ENCODE measurements at regions not wholly inside any gene's neighbourhood (a gene's known extent, or its start where the extent isn't known, plus 50 kb on each side); places are given as distances from the start of the nearest gene placed in this dataset.

- Histone ChIP-seq H3K27me3 (no peaks in the 10 kb centered on the region), H3K9me3 (ENCODE audit: low read depth) (no peaks in the 10 kb centered on the region), H3K4me2 (no peak overlapping the region), H3K27ac (no peak overlapping the region), H3K4me1 (peaks cover 3% of the 10 kb centered on the region), H3F3A (ENCODE audit: low read depth) (no peaks in the 10 kb centered on the region), H2AFZ (replicated peaks) (no peak overlapping the region), H3K36me3 (no peaks in the 10 kb centered on the region), H3K79me2 (ENCODE audit: low read depth) (no peaks in the 10 kb centered on the region), H3K9ac (no peak overlapping the region), H4K20me1 (ENCODE audit: low read depth) (no peaks in the 10 kb centered on the region), H3K4me3 (no peak overlapping the region)
- Mint-ChIP-seq H3K27ac (no peak overlapping the region), H3K36me3 (no peaks in the 10 kb centered on the region), H3K27me3 (ENCODE audit: insufficient read depth, low read depth) (peaks cover 3% of the 10 kb centered on the region), H3K9me3 (no peaks in the 10 kb centered on the region), H3K4me1 (peaks cover 35% of the 10 kb centered on the region), H3K4me3 (no peak overlapping the region)
- peak; percentile 15 for DNase-seq (ENCODE audit: low spot score)
- no peak for TF ChIP-seq CTCF (IDR thresholded peaks at IDR 0.05)
- no peak for TF ChIP-seq EZH2phosphoT487 (IDR thresholded peaks at IDR 0.05)
- no peak for TF ChIP-seq EZH2 (IDR thresholded peaks at IDR 0.05)
Observed at GRCh38 chr6:22928775-22929174, 359.4 kb downstream of the HDGFL1 start.

GRCh38 chr6:22929311-22929985, 360.1 kb downstream of the HDGFL1 start:
- H4K20me1 ChIP-seq (ENCODE audit: low read depth), result no peaks in the 10 kb centered on the region
- Mint-ChIP-seq H3K27me3 (ENCODE audit: insufficient read depth, low read depth) (peaks cover 3% of the 10 kb centered on the region), H3K4me1 (peaks cover 33% of the 10 kb centered on the region), H3K9me3 (no peaks in the 10 kb centered on the region), H3K4me3 (no peak overlapping the region), H3K36me3 (no peaks in the 10 kb centered on the region), H3K27ac (no peak overlapping the region)
- TF ChIP-seq CTCF (IDR thresholded peaks at IDR 0.05), result no peak
- H3F3A ChIP-seq (ENCODE audit: low read depth), result no peaks in the 10 kb centered on the region
- H3K27ac ChIP-seq, result no peak overlapping the region
- DNase-seq (ENCODE audit: low spot score), result no peak
- no peak overlapping the region for H3K4me2 ChIP-seq
- H3K4me3 ChIP-seq, result no peak overlapping the region
- no peaks in the 10 kb centered on the region for H3K9me3 ChIP-seq (ENCODE audit: low read depth)
- H3K36me3 ChIP-seq, result no peaks in the 10 kb centered on the region
- H3K79me2 ChIP-seq (ENCODE audit: low read depth), result no peaks in the 10 kb centered on the region
- peaks cover 3% of the 10 kb centered on the region for H3K4me1 ChIP-seq
- no peak overlapping the region for H3K9ac ChIP-seq
- H2AFZ ChIP-seq (replicated peaks), result no peak overlapping the region
- no peaks in the 10 kb centered on the region for H3K27me3 ChIP-seq

GRCh38 chr6:22940581-22941290, 371.4 kb downstream of the HDGFL1 start:
- Histone ChIP-seq H3K27ac (no peak overlapping the region), H3K9ac (no peak overlapping the region), H3K4me1 (no peaks in the 10 kb centered on the region), H2AFZ (replicated peaks) (no peak overlapping the region), H3K27me3 (no peaks in the 10 kb centered on the region), H4K20me1 (ENCODE audit: low read depth) (no peaks in the 10 kb centered on the region), H3K79me2 (ENCODE audit: low read depth) (no peaks in the 10 kb centered on the region), H3K9me3 (ENCODE audit: low read depth) (no peaks in the 10 kb centered on the region), H3K4me2 (no peak overlapping the region), H3F3A (ENCODE audit: low read depth) (no peaks in the 10 kb centered on the region), H3K36me3 (no peaks in the 10 kb centered on the region), H3K4me3 (no peak overlapping the region)
- no peak for DNase-seq (ENCODE audit: low spot score)
- Mint-ChIP-seq H3K4me1 (no peaks in the 10 kb centered on the region), H3K9me3 (no peaks in the 10 kb centered on the region), H3K27ac (no peak overlapping the region), H3K36me3 (no peaks in the 10 kb centered on the region), H3K27me3 (ENCODE audit: insufficient read depth, low read depth) (no peaks in the 10 kb centered on the region), H3K4me3 (no peak overlapping the region)
- TF ChIP-seq EZH2phosphoT487 (IDR thresholded peaks at IDR 0.05) (no peak), EZH2 (IDR thresholded peaks at IDR 0.05) (no peak), CTCF (IDR thresholded peaks at IDR 0.05) (no peak)

Measured in neural progenitor cell (in vitro differentiated cells).